ENCODE measurements at regions not wholly inside any gene's neighbourhood (a gene's known extent, or its start where the extent isn't known, plus 50 kb on each side); places are given as distances from the start of the nearest gene placed in this dataset.

- TF ChIP-seq CTCF (IDR thresholded peaks at IDR 0.05), result no peak
- TF ChIP-seq POLR2A (IDR thresholded peaks at IDR 0.05), result no peak
Observed at GRCh38 chr11:97092823-97093222, 703.0 kb downstream of the JRKL start.

Measured in esophagus squamous epithelium (tissue), 4 donors.